ENCODE measurements at regions not wholly inside any gene's neighbourhood (a gene's known extent, or its start where the extent isn't known, plus 50 kb on each side); places are given as distances from the start of the nearest gene placed in this dataset.
A peak's percentile ranks its signal among the peaks of the same experiment; 100 is the strongest.

GRCh38 chr18:10009321-10010144 is 95.7 kb downstream of the VAPA start:
- no peak for DNase-seq

GRCh38 chr18:10010611-10011015 is 96.8 kb downstream of the VAPA start:
- no peak for DNase-seq

DNA sequence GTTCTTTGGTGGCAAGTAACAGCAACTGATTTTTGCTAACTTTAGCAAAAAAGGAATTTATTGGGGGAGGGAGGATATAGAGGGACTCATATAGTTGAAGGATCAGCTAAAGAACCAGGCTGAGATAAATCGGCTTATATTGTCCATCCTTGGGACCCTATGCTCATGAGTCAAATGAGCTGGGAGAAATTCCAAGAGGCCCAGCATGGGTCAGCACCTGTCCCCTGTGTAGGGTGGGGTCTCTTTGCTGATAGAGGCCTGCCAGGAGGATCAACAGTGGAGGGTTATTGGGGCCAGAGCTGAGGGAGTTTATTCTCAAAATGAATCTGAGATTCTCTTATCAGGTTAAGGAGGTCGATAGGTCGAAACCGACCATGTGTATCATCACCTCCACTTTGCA is 97.2 kb downstream of the VAPA start:
- no peak for DNase-seq

DNA sequence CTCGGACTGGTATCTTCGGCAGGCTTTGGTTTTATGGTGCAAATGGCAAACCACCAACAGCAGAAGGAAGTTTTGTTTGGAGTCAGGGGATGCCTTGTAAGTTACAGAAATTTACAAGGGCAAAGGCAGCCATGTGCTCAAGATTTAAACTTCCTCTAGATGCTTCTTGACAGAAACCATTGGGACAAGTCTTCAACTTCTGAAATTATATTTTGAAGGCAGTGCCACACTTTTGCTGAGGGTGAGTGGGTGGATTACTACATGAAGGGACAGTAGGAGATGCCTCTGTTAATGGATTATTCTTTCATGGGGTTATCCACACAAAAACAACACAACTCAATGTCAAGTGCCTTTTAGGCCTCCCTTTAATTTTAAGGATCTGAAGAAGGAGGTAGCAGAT is 97.9 kb downstream of the VAPA start:
- DNase-seq, result no peak

DNA sequence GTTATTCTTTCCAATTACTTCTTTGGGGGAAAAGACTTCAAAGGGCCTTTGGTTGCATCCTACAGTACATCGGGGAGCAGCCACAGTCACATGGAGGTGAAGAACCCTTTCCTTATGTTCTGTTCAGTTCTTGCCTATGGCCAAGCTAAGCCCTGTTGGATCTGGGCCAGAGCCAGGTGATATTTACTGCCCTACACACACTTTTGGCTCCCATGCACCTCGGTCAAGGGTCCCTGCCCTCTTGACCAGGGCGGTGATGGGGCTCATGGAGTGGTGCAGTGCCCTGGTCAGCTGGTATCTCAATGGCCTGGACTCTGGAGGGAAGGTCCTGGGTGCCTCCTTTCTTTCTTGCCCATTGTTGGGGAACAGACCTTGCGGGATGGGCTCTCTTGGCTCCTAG is 98.7 kb downstream of the VAPA start:
- DNase-seq, result no peak

DNA sequence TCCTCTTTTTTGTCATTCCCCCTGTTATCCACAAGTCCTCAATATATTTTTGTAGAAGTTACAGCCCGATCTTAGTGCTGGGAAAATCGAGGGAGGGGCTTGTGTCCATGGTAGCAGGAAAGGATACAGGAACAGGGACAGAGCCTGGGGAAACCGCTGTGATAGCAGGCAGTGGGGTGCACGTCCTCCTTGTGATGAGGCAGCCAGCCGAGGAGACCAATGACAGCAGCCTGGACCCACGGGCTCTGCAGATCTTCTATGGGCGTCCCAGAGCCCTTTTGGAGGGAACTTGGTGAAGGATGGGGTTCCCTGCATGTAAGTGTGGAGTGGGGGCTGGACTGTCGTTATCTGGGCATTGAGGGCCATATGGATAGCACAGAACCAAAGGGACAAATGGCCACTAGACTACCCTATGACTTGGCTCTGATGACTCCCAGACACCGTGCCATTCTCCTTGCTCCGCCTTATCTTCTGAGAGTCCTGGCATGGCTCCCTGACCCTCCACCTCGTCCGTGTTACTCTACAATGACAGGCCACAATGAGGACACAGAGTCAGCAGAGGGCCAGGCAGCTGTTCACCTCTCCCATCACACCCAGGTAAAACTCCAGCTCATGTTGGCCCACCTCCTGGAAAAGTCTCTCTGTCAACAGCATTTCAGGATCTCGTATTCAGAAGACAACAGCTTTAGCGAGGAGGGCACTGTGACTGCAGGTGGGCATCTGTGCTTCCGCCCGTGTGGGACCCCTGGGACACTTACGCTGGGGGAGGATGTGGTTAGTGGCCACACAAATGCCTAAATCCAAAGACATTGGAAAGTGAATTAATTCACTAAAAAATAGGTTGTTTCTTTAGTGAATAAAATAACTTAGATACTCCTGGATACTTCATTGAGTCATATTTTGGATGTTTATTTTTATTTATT is 100.1 kb downstream of the VAPA start:
- DNase-seq, result no peak

DNA sequence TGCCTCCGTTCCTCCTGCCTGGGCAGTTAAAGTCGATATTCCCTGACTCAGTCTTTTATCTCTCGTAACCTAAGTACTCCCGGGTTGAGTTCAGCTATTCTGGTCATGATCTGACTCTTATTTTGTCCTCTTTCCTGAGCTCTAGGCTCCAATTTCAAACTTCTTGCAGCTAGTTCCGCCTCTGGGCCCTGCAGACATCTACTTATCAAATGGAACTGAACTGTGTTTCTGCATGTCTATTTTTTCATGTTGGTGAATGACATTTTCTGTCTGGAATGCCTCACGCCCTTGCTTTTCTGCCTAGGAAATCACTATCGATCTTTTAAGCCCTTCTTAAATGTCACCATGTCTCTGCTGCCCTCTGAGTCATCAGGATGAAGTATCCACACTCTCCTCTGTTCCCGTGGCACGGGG is 101.5 kb downstream of the VAPA start:
- no peak for DNase-seq

DNA sequence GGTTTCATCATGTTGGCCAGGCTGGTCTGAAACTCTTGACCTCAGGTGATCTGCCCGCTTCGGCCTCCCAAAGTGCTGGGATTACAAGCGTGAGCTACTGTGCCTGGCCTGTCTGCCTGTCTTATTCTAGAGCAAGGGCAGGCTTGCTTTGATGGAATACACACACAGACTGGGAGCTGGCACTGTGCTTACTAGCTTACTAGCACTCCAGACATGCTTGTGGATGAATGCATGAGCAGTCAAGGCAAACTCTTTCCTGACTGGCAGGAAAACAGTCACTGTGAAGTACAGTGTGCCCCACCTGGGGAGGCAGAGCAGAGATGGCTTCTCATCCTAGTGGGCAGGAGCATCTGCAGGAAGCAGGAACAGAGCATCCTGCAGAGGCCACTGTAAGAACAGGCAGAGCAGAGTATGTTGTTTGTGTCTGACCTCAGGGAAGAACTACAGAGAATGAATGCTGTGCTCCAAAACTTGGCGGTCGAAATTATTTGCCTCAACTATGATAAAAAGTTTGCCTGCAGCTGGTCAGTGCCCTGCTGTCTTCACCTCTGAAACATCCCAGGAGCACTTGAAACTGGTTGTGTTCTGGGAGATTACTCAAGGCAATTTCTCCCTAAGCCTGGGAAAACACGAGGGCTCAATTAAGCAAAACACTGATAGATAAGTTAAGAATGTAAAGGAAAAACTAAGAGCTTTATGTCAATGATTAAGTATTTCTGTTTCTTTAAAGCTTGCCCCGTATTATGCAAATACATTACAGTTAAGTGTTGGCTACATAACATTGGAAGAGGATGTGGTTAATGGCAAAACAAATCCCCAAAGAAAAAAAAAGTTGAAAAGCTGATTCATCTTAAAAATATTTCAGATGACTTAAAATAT is 102.4 kb downstream of the VAPA start:
- DNase-seq, result no peak

- DNase-seq, result no peak
Measured at GRCh38 chr18:10017043-10017442, 103.2 kb downstream of the VAPA start.

DNA sequence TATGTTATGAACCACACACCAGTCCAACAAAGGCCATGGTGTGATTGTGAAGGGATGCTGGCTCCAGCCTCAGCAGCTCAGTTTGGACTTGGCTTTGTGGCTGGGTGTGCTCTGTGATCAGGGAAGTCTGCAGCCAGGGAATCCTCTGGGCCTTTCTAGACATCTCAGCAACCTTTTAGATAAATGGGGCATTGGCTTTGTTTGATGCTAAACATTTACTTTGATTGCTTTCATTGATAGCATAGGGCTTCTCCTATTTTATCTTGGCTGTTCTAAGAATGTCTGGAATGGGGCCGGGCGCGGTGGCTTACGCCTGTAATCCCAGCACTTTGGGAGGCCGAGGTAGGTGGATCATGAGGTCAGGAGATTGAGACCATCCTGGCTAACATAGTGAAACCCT is 104.5 kb downstream of the VAPA start:
- DNase-seq, result no peak

GRCh38 chr18:10020171-10020570 is 106.4 kb downstream of the VAPA start:
- DNase-seq, result no peak

DNA sequence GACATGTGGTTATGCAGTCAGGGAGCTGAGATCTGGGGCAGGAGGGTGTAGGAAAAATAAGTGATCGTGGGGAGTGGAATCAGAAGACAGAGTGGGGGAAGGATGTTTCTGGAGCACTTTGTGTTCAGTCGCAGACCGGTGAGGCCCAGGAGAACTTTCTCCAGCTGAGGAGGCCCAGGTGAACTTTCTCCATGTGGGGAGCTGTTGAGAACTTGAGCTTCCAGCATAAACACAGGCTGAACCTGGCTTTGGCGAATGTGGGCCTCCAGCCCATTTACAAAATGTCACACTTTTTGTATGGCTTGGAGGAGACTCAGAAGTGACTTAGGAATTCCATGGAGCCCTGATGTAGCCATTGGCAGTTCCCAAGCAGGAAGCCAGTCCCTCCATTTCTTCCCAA is 108.5 kb downstream of the VAPA start:
- DNase-seq, result no peak

GRCh38 chr18:10023853-10024570 is 110.2 kb downstream of the VAPA start:
- no peak for DNase-seq

DNA sequence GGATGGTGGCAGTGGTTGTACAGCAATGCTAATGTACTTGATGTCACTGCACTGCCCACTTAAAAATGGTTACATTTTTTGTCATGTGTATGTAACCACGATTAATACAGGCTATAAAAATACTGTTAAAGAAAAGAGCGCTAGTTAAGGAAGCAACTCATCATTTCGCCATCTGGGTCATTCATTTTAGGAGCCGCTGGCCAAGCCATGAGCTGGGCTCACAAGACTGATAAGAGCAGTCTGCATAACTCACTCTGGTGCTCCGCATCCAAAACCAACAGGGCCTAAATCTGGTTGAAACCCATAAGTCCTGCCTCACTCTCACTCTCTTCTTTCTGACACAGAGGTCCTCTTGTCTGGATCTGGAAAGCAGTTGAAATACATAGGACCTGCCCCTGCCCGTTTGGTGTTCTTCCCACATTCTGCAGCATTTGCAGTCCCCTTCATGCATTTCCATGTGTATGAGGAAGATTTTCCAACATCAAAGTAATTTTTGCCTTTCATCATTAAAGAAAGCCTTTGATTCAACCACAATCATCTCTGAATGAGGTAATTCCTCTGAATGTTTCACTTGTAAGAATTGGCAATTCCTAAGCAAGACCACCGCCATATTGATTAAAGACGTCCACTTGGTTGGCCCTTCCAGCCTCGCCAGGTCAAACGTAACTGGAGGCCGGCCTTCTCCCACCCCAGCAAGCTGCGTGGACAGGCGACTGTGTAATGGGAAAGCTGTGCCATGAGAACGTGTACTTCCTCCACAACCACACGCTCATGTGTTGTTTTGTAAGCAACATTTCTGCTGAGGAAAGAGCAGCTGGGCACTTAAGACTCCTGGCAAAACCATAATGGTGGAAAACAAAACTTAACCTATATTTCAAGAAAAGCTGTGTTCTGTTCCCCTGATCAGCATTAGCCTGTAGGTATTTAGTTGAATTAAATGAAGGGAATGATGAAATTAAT is 112.2 kb downstream of the VAPA start:
- DNase-seq, result no peak

DNA sequence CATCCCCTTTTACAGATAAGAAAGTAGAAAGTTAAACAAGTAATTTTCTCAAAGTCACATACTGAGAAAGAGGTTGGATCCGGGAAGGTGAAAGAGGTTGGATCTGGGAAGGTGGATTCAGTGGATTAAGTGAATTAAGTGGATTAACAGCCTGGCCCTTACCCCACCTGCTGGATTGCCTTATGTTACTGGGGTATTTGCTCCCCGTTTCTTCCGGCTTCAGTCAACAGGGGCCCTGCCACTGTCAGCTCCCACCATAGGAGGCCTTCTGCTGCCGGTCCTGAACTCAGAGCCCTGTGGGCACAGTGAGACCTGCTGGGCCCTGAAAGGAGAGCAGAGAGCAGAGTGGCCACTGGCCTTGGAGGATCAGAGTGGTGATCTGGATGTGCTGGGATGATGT is 113.2 kb downstream of the VAPA start:
- no peak for DNase-seq

GRCh38 chr18:10027461-10027860 is 113.6 kb downstream of the VAPA start:
- DNase-seq, result no peak

DNA sequence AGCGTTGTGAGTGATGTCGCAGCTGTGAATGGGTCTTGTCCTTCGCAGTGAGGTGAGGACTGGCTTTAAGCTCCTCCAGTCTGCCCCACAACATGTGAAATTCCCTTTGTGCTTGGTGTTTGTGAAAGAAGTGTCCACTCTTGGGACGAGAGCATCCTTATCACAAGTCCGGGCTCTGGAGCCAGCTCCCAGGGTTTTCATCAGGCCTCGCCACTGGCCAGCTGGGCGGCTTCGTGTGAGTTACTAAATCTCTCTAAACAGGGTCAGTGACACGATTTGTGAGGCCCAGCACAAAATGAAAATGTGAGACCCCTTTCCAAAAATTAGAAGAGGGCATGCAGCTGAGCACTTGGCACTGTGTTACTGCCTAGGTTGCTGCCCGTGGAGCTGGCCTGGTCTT is 115.9 kb downstream of the VAPA start:
- DNase-seq, result no peak

- no peak for DNase-seq
Measured at GRCh38 chr18:10030816-10031541, 117.2 kb downstream of the VAPA start.

GRCh38 chr18:10032331-10033015 is 118.7 kb downstream of the VAPA start:
- peak; percentile 42 for DNase-seq

DNA sequence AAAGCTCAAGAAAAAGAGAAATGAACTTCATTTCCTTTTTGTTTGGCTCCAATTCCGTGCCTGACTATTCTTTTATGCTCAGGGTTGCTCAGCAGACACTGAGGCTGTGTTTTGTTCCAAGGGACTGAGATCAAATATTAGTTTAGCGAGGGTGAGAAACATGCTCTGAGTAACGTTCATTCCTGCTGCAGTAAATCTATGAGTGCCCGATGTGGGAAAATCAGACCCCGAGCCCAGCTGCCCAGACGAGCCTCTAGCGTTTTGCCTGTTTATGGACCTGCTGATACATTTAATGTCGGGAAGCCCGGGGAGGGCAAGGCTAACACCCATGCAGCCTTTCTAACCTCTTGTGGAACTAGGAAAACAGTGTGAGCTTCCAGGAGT is 119.2 kb downstream of the VAPA start:
- no peak for DNase-seq

All from effector CD8-positive, alpha-beta T cell (primary cell).